ENCODE measurements at regions not wholly inside any gene's neighbourhood (a gene's known extent, or its start where the extent isn't known, plus 50 kb on each side); places are given as distances from the start of the nearest gene placed in this dataset.
"Not testable (repeated sequence)": the region's sequence is repeated elsewhere in the genome, so short reads cannot be mapped to it uniquely, and the experiment has no call there.

DNA sequence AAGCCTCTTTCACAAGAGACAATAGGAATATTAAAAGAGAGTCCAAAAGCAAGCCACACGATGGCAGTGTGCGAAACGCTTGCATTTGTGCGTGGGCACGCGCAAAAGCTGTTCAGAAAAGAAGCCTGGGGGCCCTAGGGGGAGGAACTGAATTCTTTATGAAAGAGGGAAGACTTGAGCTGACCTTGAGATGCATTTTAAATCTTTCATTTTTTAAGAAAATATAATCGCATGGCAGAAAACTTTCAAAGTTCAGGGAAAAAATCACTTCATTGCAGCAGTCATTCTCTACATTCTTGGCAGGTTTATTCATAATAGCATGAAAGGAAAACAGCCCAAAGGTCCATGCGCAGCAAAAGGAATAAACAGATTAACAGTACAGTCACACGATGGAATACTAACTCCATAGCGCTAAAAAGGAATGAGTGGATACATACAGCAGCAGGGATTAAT, 206.5 kb upstream of the PRKCQ start:
- no peak overlapping the region for H3K4me3 ChIP-seq (ENCODE audit: low read depth, low read length)
- TF ChIP-seq, protein P1, sequence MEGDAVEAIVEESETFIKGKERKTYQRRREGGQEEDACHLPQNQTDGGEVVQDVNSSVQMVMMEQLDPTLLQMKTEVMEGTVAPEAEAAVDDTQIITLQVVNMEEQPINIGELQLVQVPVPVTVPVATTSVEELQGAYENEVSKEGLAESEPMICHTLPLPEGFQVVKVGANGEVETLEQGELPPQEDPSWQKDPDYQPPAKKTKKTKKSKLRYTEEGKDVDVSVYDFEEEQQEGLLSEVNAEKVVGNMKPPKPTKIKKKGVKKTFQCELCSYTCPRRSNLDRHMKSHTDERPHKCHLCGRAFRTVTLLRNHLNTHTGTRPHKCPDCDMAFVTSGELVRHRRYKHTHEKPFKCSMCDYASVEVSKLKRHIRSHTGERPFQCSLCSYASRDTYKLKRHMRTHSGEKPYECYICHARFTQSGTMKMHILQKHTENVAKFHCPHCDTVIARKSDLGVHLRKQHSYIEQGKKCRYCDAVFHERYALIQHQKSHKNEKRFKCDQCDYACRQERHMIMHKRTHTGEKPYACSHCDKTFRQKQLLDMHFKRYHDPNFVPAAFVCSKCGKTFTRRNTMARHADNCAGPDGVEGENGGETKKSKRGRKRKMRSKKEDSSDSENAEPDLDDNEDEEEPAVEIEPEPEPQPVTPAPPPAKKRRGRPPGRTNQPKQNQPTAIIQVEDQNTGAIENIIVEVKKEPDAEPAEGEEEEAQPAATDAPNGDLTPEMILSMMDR (IDR thresholded peaks at IDR 0.05; ENCODE audit: low read depth, low read length) = no peak
- TF ChIP-seq, protein P2, sequence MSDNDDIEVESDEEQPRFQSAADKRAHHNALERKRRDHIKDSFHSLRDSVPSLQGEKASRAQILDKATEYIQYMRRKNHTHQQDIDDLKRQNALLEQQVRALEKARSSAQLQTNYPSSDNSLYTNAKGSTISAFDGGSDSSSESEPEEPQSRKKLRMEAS (IDR thresholded peaks at IDR 0.05; ENCODE audit: low read depth, low read length) = no peak
- no peak for TF ChIP-seq POLR2A (IDR thresholded peaks at IDR 0.05; ENCODE audit: extremely low read depth, insufficient read length)
- TF ChIP-seq MYC (IDR thresholded peaks at IDR 0.05; ENCODE audit: low read depth, low read length) = no peak
- no peak for DNase-seq (ENCODE audit: low read depth)

DNA sequence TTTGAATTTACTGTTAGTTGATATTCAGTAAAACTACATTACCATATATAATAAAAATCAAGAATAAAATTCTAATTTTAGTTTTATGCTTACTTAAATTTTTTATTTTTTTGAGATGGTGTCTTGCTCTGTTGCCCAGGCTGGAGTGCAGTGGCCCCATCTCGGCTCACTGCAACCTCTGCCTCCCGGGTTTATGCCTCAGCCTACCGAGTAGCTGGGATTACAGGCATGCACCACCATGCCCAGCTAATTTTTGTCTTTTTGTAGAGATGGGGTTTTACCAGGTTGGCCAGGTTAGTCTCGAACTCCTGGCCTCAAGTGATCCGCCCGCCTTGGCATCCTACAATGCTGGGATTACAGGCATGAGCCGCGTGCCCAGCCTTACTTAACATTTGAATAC, 204.4 kb upstream of the PRKCQ start:
- H3K4me3 ChIP-seq (ENCODE audit: low read depth, low read length); DNase-seq (ENCODE audit: low read depth): not testable (repeated sequence)

DNA sequence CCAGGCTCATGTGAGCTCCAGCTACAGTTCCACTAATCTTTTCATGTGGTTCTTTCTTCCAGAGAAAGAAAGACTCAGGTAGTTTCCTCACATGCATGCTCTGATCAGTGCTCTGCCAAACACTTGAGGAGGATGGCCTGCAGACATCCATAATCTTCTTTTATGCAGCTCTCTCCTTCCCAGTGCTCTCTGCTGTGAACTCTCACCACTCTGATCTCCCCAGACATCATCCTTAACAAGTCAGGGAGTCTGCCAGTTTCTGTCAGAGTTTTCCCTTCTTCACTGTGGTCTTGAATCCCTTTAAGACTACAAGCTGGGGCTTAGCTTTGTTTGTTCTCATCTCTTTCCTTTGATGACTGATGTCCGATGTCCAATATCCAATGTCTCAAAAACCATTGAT, 203.4 kb upstream of the PRKCQ start:
- no peak overlapping the region for H3K4me3 ChIP-seq (ENCODE audit: low read depth, low read length)
- TF ChIP-seq POLR2A (IDR thresholded peaks at IDR 0.05; ENCODE audit: extremely low read depth, insufficient read length) = no peak
- TF ChIP-seq, protein P1 (IDR thresholded peaks at IDR 0.05; ENCODE audit: low read depth, low read length) = no peak
- TF ChIP-seq MYC (IDR thresholded peaks at IDR 0.05; ENCODE audit: low read depth, low read length) = no peak
- TF ChIP-seq, protein P2 (IDR thresholded peaks at IDR 0.05; ENCODE audit: low read depth, low read length) = no peak
- no peak for DNase-seq (ENCODE audit: low read depth)

DNA sequence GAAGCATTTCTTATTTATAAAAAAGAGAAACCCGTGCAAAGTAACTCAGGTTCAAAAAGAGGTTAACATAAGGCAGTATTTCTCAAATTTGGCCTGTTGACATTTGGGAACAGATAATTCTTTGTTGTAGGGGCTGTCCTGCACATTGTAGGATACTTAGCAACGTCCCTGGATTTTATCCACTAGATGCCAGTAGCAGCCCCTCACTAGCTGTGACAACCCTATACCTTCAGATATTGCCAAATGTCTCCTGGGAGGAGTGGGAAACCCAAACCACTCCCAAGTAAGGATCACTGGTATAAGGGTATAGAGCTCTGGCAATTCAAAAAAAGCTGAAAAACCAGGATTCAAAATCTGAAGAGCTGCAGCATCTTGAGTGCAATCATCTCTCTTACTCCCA, 202.3 kb upstream of the PRKCQ start:
- no peak for DNase-seq (ENCODE audit: low read depth)
- TF ChIP-seq, protein P2 (IDR thresholded peaks at IDR 0.05; ENCODE audit: low read depth, low read length) = no peak
- TF ChIP-seq POLR2A (IDR thresholded peaks at IDR 0.05; ENCODE audit: extremely low read depth, insufficient read length) = no peak
- TF ChIP-seq, protein P1 (IDR thresholded peaks at IDR 0.05; ENCODE audit: low read depth, low read length) = no peak
- TF ChIP-seq MYC (IDR thresholded peaks at IDR 0.05; ENCODE audit: low read depth, low read length) = no peak
- no peak overlapping the region for H3K4me3 ChIP-seq (ENCODE audit: low read depth, low read length)

DNA sequence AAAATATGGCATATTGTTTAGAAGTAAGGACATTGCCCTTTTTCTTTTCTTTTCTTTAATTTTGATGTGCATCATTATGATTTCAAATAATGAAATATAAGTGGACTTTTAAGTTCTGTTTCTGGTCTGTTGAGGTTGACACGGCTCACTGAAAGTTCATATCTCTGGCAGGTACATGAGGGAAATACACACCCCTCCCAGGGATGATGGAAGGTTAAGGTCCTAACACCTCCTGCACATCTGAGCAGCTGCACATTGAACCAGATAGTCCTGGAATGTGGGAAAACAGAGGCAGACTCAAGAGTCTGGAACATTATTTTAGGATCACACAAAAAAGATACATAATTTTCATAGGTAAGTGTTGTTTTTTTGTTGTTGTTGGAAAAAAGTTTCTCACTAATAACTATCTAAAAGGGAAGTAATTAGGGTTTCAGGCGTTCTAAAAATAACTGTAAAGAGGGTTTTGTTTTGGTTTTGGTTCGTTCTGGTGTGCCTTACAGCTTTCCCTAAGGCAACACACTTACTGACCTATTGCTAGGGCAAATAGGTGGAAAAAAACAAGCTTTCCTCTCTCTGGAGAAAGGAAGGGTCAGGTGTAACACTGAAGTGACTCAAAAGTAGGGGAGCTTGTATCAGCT, 201.2 kb upstream of the PRKCQ start:
- no peak overlapping the region for H3K4me3 ChIP-seq (ENCODE audit: low read depth, low read length)
- DNase-seq (ENCODE audit: low read depth) = no peak
- TF ChIP-seq, protein P1 (IDR thresholded peaks at IDR 0.05; ENCODE audit: low read depth, low read length) = no peak
- TF ChIP-seq, protein P2 (IDR thresholded peaks at IDR 0.05; ENCODE audit: low read depth, low read length) = no peak
- TF ChIP-seq POLR2A (IDR thresholded peaks at IDR 0.05; ENCODE audit: extremely low read depth, insufficient read length) (no peak), MYC (IDR thresholded peaks at IDR 0.05; ENCODE audit: low read depth, low read length) (no peak)

DNA sequence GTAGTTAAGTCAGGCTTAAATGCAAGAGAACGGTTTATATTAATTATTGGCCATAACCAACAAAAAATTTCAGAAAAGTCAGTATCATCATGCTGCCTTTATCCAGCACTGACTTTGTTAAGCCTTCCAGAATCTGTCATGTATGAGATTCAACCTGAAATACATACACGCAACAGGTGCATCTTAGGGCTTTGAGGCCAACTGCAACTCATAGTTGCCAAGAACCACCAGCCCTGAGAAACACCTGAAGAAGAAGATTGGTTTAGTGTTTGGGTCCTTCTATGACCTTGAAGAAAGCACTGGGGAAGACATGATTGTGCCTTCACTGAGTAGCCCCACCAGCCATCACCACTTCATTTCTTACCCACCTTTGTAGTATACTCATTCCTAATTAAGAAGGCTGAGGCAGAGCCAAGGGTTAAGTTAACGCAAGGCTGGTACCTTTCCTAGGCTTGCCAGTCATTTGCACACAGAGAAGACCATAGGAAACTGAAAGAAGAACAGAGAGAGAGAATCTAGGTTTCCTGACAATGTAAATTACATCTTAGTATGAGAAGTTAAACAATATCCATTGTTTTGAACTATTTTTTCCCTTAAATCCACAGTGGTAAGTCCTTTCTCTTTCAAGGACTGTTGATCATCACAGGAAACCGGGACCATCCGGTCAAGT, 200.1 kb upstream of the PRKCQ start:
- TF ChIP-seq, protein P1 (IDR thresholded peaks at IDR 0.05; ENCODE audit: low read depth, low read length) = no peak
- no peak for TF ChIP-seq MYC (IDR thresholded peaks at IDR 0.05; ENCODE audit: low read depth, low read length)
- TF ChIP-seq, protein P2 (IDR thresholded peaks at IDR 0.05; ENCODE audit: low read depth, low read length) = no peak
- no peak for TF ChIP-seq POLR2A (IDR thresholded peaks at IDR 0.05; ENCODE audit: extremely low read depth, insufficient read length)
- DNase-seq (ENCODE audit: low read depth) = no peak
- no peak overlapping the region for H3K4me3 ChIP-seq (ENCODE audit: low read depth, low read length)

Measured in NB4 (cell line).